Smooth muscle cell (in vitro differentiated cells): ENCODE measurements at regions not wholly inside any gene's neighbourhood (a gene's known extent, or its start where the extent isn't known, plus 50 kb on each side); places are given as distances from the start of the nearest gene placed in this dataset.

Source experiments
- DNase-seq: peaks from one replicate; lab custom pipeline; 2025; ENCODE audit not compliant: unreplicated experiment; lab: John Stamatoyannopoulos, UW
- H2AFZ ChIP-seq: fragments of 200-600 bp; sonication (generic); 2 replicates; pipeline ENCODE4 v1.6.0; 2016; ENCODE audit warnings: antibody characterized with exemption, low read depth, mild to moderate bottlenecking
- H3F3A ChIP-seq: fragments of 200-600 bp; sonication (generic); 2 replicates; pipeline ENCODE4 v1.6.0; 2017; ENCODE audit warnings: antibody characterized with exemption, low read depth
- H3K27ac ChIP-seq: fragments of 200-600 bp; sonication (generic); 2 replicates; pipeline ENCODE4 v1.5.1; 2016; ENCODE audit warnings: low read depth, mild to moderate bottlenecking
- H3K27me3 ChIP-seq: fragments of 200-600 bp; sonication (generic); 2 replicates; pipeline ENCODE4 v1.6.1; 2016; ENCODE audit warnings: low read depth, mild to moderate bottlenecking
- H3K36me3 ChIP-seq: fragments of 200-600 bp; sonication (generic); 2 replicates; pipeline ENCODE4 v1.5.1; 2016; ENCODE audit warnings: low read depth
- H3K4me1 ChIP-seq: fragments of 200-600 bp; sonication (generic); 2 replicates; pipeline ENCODE4 v1.5.1; 2016; ENCODE audit warnings: low read depth
- H3K4me2 ChIP-seq: fragments of 200-600 bp; sonication (generic); 2 replicates; pipeline ENCODE4 v1.6.0; 2016; ENCODE audit warnings: mild to moderate bottlenecking
- H3K4me3 ChIP-seq: fragments of 200-600 bp; sonication (generic); 2 replicates; pipeline ENCODE4 v1.5.1; 2016; ENCODE audit warnings: mild to moderate bottlenecking
- H3K79me2 ChIP-seq: fragments of 200-600 bp; sonication (generic); 2 replicates; pipeline ENCODE4 v1.6.0; 2016; ENCODE audit warnings: low read depth, mild to moderate bottlenecking
- H3K9ac ChIP-seq: fragments of 200-600 bp; sonication (generic); 2 replicates; pipeline ENCODE4 v1.6.0; 2016; ENCODE audit warnings: low read depth
- H3K9me3 ChIP-seq: fragments of 200-600 bp; sonication (generic); replicated peaks from 2 replicates; pipeline ENCODE4 v1.5.1; 2016; ENCODE audit warnings: low read depth
- H4K20me1 ChIP-seq: fragments of 200-600 bp; sonication (generic); 2 replicates; pipeline ENCODE4 v1.6.0; 2016; ENCODE audit warnings: low read depth
- CTCF ChIP-seq: fragments of 200-600 bp; sonication (generic); IDR thresholded peaks from 2 replicates; pipeline ENCODE4 v1.5.1; 2017; ENCODE audit warnings: borderline replicate concordance, mild to moderate bottlenecking, antibody characterized with exemption; ENCODE audit not compliant: insufficient read depth, poor library complexity, severe bottlenecking
- WGBS: methylation state at CpG from one replicate; pipeline ENCODE4 v1.1.7; 2016; ENCODE audit warnings: low lambda C conversion rate; 5-methylcytosine and 5-hydroxymethylcytosine counted together

- H3K9ac ChIP-seq = no peak overlapping the region
- no peak overlapping the region for H3K4me3 ChIP-seq
These were observed 91.6 kb downstream of the MRPL14 start for GRCh38 chr6:44035621-44036020.

GRCh38 chr6:44034931-44035345 lies 92.3 kb downstream of the MRPL14 start:
- WGBS = 76% methylated on average over 3 of the region's 3 CpGs
- no peak for TF ChIP-seq CTCF
- Histone ChIP-seq H3K36me3 (no peaks in the 10 kb centered on the region), H3K27ac (peak overlapping the region; percentile 53), H3K27me3 (no peaks in the 10 kb centered on the region), H3K4me2 (peak overlapping the region; percentile 33), H3K9ac (no peak overlapping the region), H3K9me3 (no peaks in the 10 kb centered on the region), H2AFZ (no peak overlapping the region), H3F3A (no peaks in the 10 kb centered on the region), H3K4me1 (no peaks in the 10 kb centered on the region), H3K79me2 (no peaks in the 10 kb centered on the region), H3K4me3 (no peak overlapping the region), H4K20me1 (no peaks in the 10 kb centered on the region)
- no peak for DNase-seq

More at GRCh38 chr6:44035621-44036020, 91.6 kb downstream of the MRPL14 start:
- Histone ChIP-seq H3K4me2 (no peak overlapping the region), H2AFZ (no peak overlapping the region), H3F3A (no peaks in the 10 kb centered on the region), H4K20me1 (no peaks in the 10 kb centered on the region), H3K4me1 (peaks cover 5% of the 10 kb centered on the region), H3K9me3 (no peaks in the 10 kb centered on the region), H3K36me3 (no peaks in the 10 kb centered on the region), H3K79me2 (no peaks in the 10 kb centered on the region), H3K27ac (no peak overlapping the region), H3K27me3 (no peaks in the 10 kb centered on the region)
- no peak for TF ChIP-seq CTCF
- WGBS = 90% methylated on average over 3 of the region's 3 CpGs
- DNase-seq = no peak

GRCh38 chr6:44034391-44034861 lies 92.8 kb downstream of the MRPL14 start:
- no peaks in the 10 kb centered on the region for H3F3A ChIP-seq
- H3K4me2 ChIP-seq = peak overlapping the region; percentile 33
- no peak overlapping the region for H3K9ac ChIP-seq
- 30% methylated on average over 4 of the region's 4 CpGs for WGBS
- H2AFZ ChIP-seq = no peak overlapping the region
- no peaks in the 10 kb centered on the region for H4K20me1 ChIP-seq
- H3K27ac ChIP-seq = peak overlapping the region; percentile 53
- H3K4me1 ChIP-seq = no peaks in the 10 kb centered on the region
- no peaks in the 10 kb centered on the region for H3K27me3 ChIP-seq
- no peak for TF ChIP-seq CTCF
- no peaks in the 10 kb centered on the region for H3K79me2 ChIP-seq
- no peak overlapping the region for H3K4me3 ChIP-seq
- H3K9me3 ChIP-seq = no peaks in the 10 kb centered on the region
- no peaks in the 10 kb centered on the region for H3K36me3 ChIP-seq
- no peak for DNase-seq

GRCh38 chr6:44030812-44031454 lies 96.3 kb downstream of the MRPL14 start:
- H3K79me2 ChIP-seq = no peaks in the 10 kb centered on the region
- no peak for TF ChIP-seq CTCF
- H3K4me1 ChIP-seq = peaks cover 5% of the 10 kb centered on the region
- H3K4me3 ChIP-seq = no peak overlapping the region
- no peaks in the 10 kb centered on the region for H4K20me1 ChIP-seq
- H3K4me2 ChIP-seq = no peak overlapping the region
- H3F3A ChIP-seq = peaks cover 5% of the 10 kb centered on the region
- no peak overlapping the region for H3K27ac ChIP-seq
- H2AFZ ChIP-seq = no peak overlapping the region
- H3K9ac ChIP-seq = no peak overlapping the region
- H3K27me3 ChIP-seq = no peaks in the 10 kb centered on the region
- 87% methylated on average over 7 of the region's 7 CpGs for WGBS
- H3K9me3 ChIP-seq = no peaks in the 10 kb centered on the region
- no peak for DNase-seq
- no peaks in the 10 kb centered on the region for H3K36me3 ChIP-seq
